ENCODE measurements at regions not wholly inside any gene's neighbourhood (a gene's known extent, or its start where the extent isn't known, plus 50 kb on each side); places are given as distances from the start of the nearest gene placed in this dataset.

DNA sequence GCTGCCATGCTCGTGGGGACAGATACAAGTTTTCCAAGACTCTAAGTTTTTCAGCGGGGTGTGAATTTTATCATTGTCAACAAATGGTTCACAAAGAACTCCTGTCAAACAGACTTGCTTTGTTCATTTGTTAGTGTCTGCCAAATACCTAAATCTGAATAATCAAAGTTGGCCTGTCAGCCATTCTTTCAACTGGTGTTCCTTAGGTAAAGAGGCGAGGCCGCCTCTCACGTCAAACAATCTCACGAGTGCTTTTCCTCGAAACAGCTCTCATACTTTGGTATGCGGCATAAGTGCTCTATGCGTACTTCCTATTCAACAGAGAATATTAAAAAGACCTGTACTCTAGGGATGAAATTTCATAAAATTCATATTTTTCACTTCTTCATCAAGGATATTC, 51.4 kb upstream of the KANK4 start:
- DNase-seq (ENCODE audit: low read depth) = no peak
- TF ChIP-seq, protein P1, sequence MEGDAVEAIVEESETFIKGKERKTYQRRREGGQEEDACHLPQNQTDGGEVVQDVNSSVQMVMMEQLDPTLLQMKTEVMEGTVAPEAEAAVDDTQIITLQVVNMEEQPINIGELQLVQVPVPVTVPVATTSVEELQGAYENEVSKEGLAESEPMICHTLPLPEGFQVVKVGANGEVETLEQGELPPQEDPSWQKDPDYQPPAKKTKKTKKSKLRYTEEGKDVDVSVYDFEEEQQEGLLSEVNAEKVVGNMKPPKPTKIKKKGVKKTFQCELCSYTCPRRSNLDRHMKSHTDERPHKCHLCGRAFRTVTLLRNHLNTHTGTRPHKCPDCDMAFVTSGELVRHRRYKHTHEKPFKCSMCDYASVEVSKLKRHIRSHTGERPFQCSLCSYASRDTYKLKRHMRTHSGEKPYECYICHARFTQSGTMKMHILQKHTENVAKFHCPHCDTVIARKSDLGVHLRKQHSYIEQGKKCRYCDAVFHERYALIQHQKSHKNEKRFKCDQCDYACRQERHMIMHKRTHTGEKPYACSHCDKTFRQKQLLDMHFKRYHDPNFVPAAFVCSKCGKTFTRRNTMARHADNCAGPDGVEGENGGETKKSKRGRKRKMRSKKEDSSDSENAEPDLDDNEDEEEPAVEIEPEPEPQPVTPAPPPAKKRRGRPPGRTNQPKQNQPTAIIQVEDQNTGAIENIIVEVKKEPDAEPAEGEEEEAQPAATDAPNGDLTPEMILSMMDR (conservative IDR thresholded peaks at IDR 0.05; ENCODE audit: low read depth, low read length) = no peak
- H3K4me3 ChIP-seq (ENCODE audit: low read depth, low read length) = no peak overlapping the region

DNA sequence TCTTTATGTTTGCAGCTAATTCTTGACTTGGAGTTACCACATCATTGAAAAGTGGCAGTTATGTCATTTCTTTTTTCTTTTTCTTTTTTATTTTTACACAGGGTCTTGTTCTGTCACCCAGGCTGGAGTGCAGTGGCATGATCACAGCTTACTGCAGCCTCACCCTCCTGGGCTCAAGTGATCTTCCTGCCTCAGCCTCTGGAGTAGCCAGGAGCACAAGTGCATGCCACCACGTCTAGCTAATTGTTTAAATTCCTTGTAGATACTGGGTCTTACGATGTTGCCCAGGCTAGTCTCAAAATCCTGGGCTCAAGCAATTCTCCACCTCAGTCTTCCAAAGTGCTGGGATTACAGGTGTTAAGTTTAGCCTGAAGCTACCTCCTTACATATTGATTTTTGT, 52.1 kb upstream of the KANK4 start:
- no peak for DNase-seq (ENCODE audit: low read depth)
- no peak overlapping the region for H3K4me3 ChIP-seq (ENCODE audit: low read depth, low read length)
- TF ChIP-seq, protein P1 (conservative IDR thresholded peaks at IDR 0.05; ENCODE audit: low read depth, low read length) = no peak

DNA sequence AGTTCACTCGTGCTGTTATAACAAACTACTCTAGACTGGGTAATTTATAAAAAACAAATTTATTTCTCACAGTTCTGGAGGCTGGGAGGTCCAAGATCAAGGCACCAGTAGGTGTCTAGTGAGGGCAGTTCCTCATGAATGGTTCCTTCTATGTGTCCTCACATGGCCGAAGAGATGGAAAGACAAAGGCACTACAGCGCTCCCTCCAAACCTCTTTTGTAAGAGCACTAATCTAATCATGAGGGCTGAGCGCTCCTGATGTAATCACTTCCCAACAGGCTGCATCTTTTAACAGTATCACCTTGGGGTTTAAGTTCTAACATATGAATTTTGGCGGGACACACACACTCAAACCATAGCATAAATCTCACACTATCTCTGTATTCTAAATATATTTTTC, 54.0 kb upstream of the KANK4 start:
- TF ChIP-seq, protein P1 (conservative IDR thresholded peaks at IDR 0.05; ENCODE audit: low read depth, low read length) = no peak
- H3K4me3 ChIP-seq (ENCODE audit: low read depth, low read length) = no peak overlapping the region
- DNase-seq (ENCODE audit: low read depth) = no peak

DNA sequence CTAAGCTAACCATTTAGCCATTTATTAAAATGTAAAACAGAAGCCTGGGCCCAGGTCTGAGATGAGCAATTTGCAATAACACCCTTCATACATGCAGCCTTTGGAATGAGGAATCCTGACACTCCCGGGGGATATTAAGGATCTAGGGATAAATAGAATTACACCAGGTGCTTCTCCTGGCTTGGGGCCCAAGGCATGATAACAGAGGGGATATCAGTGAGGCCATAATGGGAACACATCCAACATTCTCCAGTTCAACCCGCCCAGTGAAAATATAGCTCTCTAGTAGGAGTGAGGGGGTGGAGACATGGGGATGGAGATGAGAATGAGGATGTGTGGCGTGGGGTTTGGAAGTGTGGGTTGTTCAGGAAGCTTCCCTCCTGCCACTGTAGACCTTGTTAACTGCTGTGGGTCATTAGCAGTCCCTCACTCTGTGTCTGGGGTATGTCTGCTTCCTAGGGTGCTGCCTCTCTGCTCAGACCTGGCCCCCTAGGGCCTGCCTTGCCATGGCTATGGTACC, 57.9 kb upstream of the KANK4 start:
- no peak for DNase-seq (ENCODE audit: low read depth)
- H3K4me3 ChIP-seq (ENCODE audit: low read depth, low read length) = no peak overlapping the region
- TF ChIP-seq, protein P1 (conservative IDR thresholded peaks at IDR 0.05; ENCODE audit: low read depth, low read length) = no peak

DNA sequence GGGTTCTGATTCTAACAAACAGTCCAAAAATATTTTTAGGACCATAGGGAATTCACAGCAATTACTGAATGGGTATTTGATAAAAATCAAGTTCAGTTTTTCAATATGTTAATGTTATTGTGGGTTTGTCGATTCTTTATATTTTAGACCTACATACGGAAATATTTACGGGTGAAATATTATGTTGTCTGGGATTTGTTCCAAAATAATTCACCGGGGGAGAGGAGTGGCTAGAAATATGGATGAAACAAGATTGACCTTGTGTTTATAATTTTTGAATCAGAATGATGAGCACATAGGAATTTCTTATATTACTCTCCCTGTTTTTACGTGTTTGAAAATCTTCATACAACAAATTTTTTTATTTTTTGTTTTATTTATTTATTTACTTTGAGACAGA, 56.7 kb upstream of the USP1 start:
- H3K4me3 ChIP-seq (ENCODE audit: low read depth, low read length) = no peak overlapping the region
- TF ChIP-seq, protein P1 (conservative IDR thresholded peaks at IDR 0.05; ENCODE audit: low read depth, low read length) = no peak
- no peak for DNase-seq (ENCODE audit: low read depth)

DNA sequence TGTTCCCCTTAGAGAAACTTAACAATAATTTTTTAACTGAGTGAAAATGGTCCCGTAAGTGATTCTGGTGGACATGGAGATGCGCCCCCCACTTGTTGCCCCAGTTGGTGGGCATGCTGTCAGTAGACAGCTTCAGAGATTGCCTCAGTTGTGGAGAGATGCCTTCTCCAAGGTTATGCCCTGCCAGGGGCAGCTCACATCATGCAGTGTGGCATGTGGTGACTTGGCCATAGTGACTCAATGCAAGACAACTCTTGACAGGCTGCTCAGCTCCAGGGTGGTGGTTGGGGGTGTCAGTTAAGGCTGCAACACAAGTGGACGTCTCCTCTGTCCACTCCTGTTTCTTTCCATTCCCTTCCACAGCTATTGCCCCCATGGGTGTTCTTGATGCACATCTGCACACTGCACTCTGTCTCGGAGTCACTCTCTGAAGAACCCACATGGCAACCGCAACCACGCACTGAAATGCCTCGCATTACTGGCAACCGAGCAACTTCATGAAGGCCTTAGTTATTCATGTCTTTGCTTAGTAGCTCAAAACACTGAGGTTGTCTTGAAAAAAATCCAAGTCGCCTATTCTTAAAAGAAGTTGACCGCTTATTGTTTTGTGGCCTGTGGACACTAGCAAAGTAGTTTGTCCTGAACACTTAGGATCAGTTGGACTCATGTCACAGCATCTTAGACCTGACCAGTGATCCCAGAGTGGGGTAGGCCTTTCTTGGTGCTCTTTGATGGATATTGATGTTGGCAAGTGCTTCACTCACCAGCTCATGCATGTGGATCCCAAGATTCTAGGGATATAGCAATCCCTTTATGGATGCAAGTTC, 54.8 kb upstream of the USP1 start:
- TF ChIP-seq, protein P1 (conservative IDR thresholded peaks at IDR 0.05; ENCODE audit: low read depth, low read length) = no peak
- H3K4me3 ChIP-seq (ENCODE audit: low read depth, low read length) = no peak overlapping the region
- DNase-seq (ENCODE audit: low read depth) = no peak

DNA sequence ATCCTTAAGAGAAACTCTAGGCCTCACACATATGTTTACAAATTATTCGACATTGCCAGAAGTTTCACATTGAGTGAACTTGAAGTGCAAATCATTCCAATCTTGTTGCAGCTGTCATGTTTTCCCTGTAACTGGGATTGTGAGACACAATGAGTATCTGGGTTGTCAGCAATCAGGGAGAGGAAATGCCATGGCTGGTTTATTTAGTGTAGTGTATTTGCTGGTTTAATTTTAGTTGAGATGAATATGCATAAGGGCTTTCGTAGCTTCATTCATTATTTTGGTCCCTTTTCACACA, 54.2 kb upstream of the USP1 start:
- no peak overlapping the region for H3K4me3 ChIP-seq (ENCODE audit: low read depth, low read length)
- DNase-seq (ENCODE audit: low read depth) = no peak
- TF ChIP-seq, protein P1 (conservative IDR thresholded peaks at IDR 0.05; ENCODE audit: low read depth, low read length) = no peak

All from choroid plexus epithelial cell (primary cell).